SU-DHL-6 (cell line): ENCODE measurements at regions not wholly inside any gene's neighbourhood (a gene's known extent, or its start where the extent isn't known, plus 50 kb on each side); places are given as distances from the start of the nearest gene placed in this dataset.

Experiments
- H2AFZ ChIP-seq: fragments of 200-600 bp; sonication (generic); 2 replicates; pipeline ENCODE4 v1.6.1; 2014; ENCODE audit warnings: low read depth, mild to moderate bottlenecking, moderate library complexity, mixed read lengths, antibody characterized with exemption, low read length; ENCODE audit not compliant: severe bottlenecking
- H3F3A ChIP-seq: fragments of 200-600 bp; shearing (Covaris generic); 2 replicates; pipeline ENCODE4 v1.6.0; 2016; ENCODE audit warnings: antibody characterized with exemption, mild to moderate bottlenecking; ENCODE audit not compliant: insufficient read depth
- H3K27ac ChIP-seq: fragments of 200-600 bp; sonication (generic); 2 replicates; pipeline ENCODE4 v1.5.1; 2016; ENCODE audit warnings: low read depth, mild to moderate bottlenecking, low read length, moderate library complexity, mixed read lengths
- H3K27me3 ChIP-seq: fragments of 200-600 bp; sonication (generic), shearing (Covaris generic); 2 replicates; pipeline ENCODE4 v1.6.0; 2014; ENCODE audit warnings: mild to moderate bottlenecking, low read length
- H3K36me3 ChIP-seq: fragments of 200-600 bp; sonication (generic); 2 replicates; pipeline ENCODE4 v1.6.1; 2014; ENCODE audit warnings: mild to moderate bottlenecking, low read length, mixed read lengths
- H3K4me2 ChIP-seq: fragments of 300-600, 200-600 bp; shearing (Covaris generic), sonication (generic); 2 replicates; pipeline ENCODE4 v1.6.0; 2014; ENCODE audit warnings: low read length, low read depth, mild to moderate bottlenecking; ENCODE audit not compliant: poor library complexity, severe bottlenecking
- H3K4me3 ChIP-seq: fragments of 200-600 bp; sonication (generic); 2 replicates; pipeline ENCODE4 v1.5.1; 2014; ENCODE audit warnings: antibody characterized with exemption, low read length, mild to moderate bottlenecking, mixed read lengths; ENCODE audit not compliant: insufficient read depth, poor library complexity, severe bottlenecking
- H3K79me2 ChIP-seq: fragments of 200-600 bp; sonication (generic); 2 replicates; pipeline ENCODE4 v1.6.1; 2014; ENCODE audit warnings: mild to moderate bottlenecking, low read length, moderate library complexity; ENCODE audit not compliant: insufficient read depth
- H3K9ac ChIP-seq: fragments of 200-600 bp; sonication (generic); 2 replicates; pipeline ENCODE4 v1.7.0; 2014; ENCODE audit warnings: mild to moderate bottlenecking, low read length
- H3K9me2 ChIP-seq: fragments of 200-600 bp; sonication (generic); replicated peaks from 2 replicates; pipeline ENCODE4 v1.6.1; 2014; ENCODE audit warnings: low read length; ENCODE audit not compliant: insufficient read depth
- H3K9me3 ChIP-seq: fragments of 200-600 bp; sonication (generic); 2 replicates; pipeline ENCODE4 v1.6.1; 2014; ENCODE audit warnings: low read length, mixed read lengths; ENCODE audit not compliant: insufficient read depth
- H4K20me1 ChIP-seq: fragments of 200-600 bp; sonication (generic); 2 replicates; pipeline ENCODE4 v1.6.1; 2014; ENCODE audit warnings: low read depth, mild to moderate bottlenecking, antibody characterized with exemption, low read length, moderate library complexity, mixed read lengths
- EZH2phosphoT487 ChIP-seq: fragments of 200-600 bp; sonication (generic), shearing (Covaris generic); conservative IDR thresholded peaks from 2 replicates; pipeline ENCODE4 v1.6.1; 2018; ENCODE audit warnings: mild to moderate bottlenecking, antibody characterized with exemption, low read length, moderate library complexity, mixed read lengths
- TF ChIP-seq, protein P1 (sequence below): fragments of 200-600 bp; sonication (generic); IDR thresholded peaks from one replicate; pipeline ENCODE4 v1.5.1; 2017; ENCODE audit warnings: antibody characterized with exemption, mild to moderate bottlenecking, low read length, moderate library complexity; ENCODE audit not compliant: insufficient read depth, poor library complexity, severe bottlenecking

- Histone ChIP-seq H3K4me2 (no peak overlapping the region), H3K27me3 (no peaks in the 10 kb centered on the region), H3K9me2 (no peaks in the 10 kb centered on the region), H3F3A (no peaks in the 10 kb centered on the region), H4K20me1 (no peaks in the 10 kb centered on the region), H3K4me3 (no peak overlapping the region), H3K9me3 (no peaks in the 10 kb centered on the region), H3K27ac (no peak overlapping the region), H2AFZ (no peak overlapping the region), H3K36me3 (no peaks in the 10 kb centered on the region), H3K9ac (no peak overlapping the region), H3K79me2 (no peaks in the 10 kb centered on the region)
- TF ChIP-seq, protein P1, sequence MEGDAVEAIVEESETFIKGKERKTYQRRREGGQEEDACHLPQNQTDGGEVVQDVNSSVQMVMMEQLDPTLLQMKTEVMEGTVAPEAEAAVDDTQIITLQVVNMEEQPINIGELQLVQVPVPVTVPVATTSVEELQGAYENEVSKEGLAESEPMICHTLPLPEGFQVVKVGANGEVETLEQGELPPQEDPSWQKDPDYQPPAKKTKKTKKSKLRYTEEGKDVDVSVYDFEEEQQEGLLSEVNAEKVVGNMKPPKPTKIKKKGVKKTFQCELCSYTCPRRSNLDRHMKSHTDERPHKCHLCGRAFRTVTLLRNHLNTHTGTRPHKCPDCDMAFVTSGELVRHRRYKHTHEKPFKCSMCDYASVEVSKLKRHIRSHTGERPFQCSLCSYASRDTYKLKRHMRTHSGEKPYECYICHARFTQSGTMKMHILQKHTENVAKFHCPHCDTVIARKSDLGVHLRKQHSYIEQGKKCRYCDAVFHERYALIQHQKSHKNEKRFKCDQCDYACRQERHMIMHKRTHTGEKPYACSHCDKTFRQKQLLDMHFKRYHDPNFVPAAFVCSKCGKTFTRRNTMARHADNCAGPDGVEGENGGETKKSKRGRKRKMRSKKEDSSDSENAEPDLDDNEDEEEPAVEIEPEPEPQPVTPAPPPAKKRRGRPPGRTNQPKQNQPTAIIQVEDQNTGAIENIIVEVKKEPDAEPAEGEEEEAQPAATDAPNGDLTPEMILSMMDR = no peak
- no peak for TF ChIP-seq EZH2phosphoT487
Measured at GRCh38 chr13:73590795-73591194, 532.0 kb downstream of the KLF5 start.

- H3K4me3 ChIP-seq = no peak overlapping the region
- H3K27ac ChIP-seq = no peak overlapping the region
Measured at GRCh38 chr13:73585236-73585635, 526.4 kb downstream of the KLF5 start.

DNA sequence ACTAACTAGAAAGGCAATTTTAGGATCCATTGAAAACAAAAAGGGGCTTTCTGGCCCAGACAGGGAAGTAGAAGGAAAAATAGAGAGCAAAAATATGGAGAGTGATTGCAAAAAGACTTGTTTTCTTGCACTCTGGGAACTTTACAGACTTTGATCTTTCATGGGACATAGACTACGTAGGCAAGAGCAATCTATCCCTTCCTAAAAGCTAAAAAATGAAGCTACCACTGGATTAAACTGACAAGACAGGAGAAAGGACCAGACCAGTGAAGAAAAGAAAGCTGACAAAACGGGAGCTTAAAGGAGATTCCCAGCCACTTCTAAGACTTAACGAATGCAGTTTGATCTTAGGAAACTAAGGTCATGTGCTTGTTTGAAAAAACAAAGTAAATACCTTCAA is 524.5 kb downstream of the KLF5 start:
- no peak overlapping the region for H3K27ac ChIP-seq
- H3F3A ChIP-seq = no peaks in the 10 kb centered on the region
- no peak overlapping the region for H3K4me2 ChIP-seq
- no peaks in the 10 kb centered on the region for H3K36me3 ChIP-seq
- no peak for TF ChIP-seq EZH2phosphoT487
- TF ChIP-seq, protein P1 = no peak
- H3K27me3 ChIP-seq = no peaks in the 10 kb centered on the region
- H3K4me3 ChIP-seq = no peak overlapping the region
- H3K9me3 ChIP-seq = no peaks in the 10 kb centered on the region
- no peaks in the 10 kb centered on the region for H4K20me1 ChIP-seq
- H3K9ac ChIP-seq = no peak overlapping the region
- no peak overlapping the region for H2AFZ ChIP-seq
- H3K79me2 ChIP-seq = no peaks in the 10 kb centered on the region
- H3K9me2 ChIP-seq = no peaks in the 10 kb centered on the region

More at GRCh38 chr13:73585236-73585635, 526.4 kb downstream of the KLF5 start:
- Histone ChIP-seq H3K27me3 (no peaks in the 10 kb centered on the region), H4K20me1 (no peaks in the 10 kb centered on the region), H3K36me3 (no peaks in the 10 kb centered on the region), H3K9me2 (no peaks in the 10 kb centered on the region), H3K79me2 (no peaks in the 10 kb centered on the region), H3K9me3 (no peaks in the 10 kb centered on the region), H3K9ac (no peak overlapping the region), H2AFZ (no peak overlapping the region), H3K4me2 (no peak overlapping the region), H3F3A (no peaks in the 10 kb centered on the region)
- no peak for TF ChIP-seq EZH2phosphoT487
- TF ChIP-seq, protein P1 = no peak
